GM19452 (cell line): ENCODE measurements at regions not wholly inside any gene's neighbourhood (a gene's known extent, or its start where the extent isn't known, plus 50 kb on each side); places are given as distances from the start of the nearest gene placed in this dataset.

ENCODE experiments used
- ATAC-seq: cut with Tn5 transposase; IDR thresholded peaks from one replicate; pipeline ENCODE4 v1.9.1; 2021; ENCODE audit not compliant: unreplicated experiment

GRCh38 chr18:25651553-25651952 lies 299.6 kb upstream of the ZNF521 start:
- ATAC-seq, result no peak

- no peak for ATAC-seq
Observed at GRCh38 chr18:25650201-25650941, 298.4 kb upstream of the ZNF521 start.

- ATAC-seq, result no peak
Observed at GRCh38 chr18:25648716-25649260, 296.8 kb upstream of the ZNF521 start.

DNA sequence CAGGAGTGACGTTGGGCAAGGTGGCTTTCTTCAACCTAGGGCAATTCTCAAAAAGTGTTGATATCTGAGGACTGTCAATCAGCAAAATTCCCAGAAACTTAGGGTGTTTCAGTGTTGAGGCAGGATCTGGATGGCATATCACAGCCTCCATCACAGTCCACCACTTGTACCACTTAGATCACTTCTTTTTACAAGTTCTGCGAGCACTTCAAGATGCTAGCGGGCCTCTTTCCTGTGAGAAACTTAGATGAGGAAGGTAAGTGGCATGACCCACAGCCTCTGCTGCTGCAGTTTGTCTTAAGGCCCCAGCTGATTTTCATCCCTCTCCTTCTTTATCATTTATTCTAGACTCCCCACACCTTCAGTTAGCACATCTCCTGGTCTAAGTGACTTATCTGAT lies 295.4 kb upstream of the ZNF521 start:
- ATAC-seq, result no peak

GRCh38 chr18:25646971-25647370 lies 295.0 kb upstream of the ZNF521 start:
- no peak for ATAC-seq

- no peak for ATAC-seq
Observed at GRCh38 chr18:25639596-25639995, 287.6 kb upstream of the ZNF521 start.

- no peak for ATAC-seq
Observed at GRCh38 chr18:25633563-25633962, 281.6 kb upstream of the ZNF521 start.

- ATAC-seq, result no peak
Observed at GRCh38 chr18:25630682-25631081, 278.7 kb upstream of the ZNF521 start.

- ATAC-seq, result no peak
Observed at GRCh38 chr18:25621682-25622081, 269.7 kb upstream of the ZNF521 start.

DNA sequence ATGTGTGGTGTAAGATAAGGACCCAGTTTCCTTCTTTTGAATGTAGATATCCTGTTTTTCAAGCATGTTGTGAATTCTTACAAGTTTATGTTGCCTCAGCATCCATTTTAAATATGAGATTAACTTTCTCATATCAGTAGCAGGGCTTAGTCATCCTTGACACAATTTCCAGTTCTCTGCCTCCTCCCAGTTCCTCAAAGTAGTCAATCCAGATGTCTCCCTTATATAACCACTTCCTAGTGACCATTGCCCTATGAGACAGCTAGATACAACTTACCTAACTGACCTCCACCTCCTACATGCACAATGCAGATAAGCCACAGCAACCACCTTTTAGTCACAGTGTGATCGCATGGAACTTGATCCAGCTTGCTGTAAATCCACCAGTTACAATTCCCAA lies 269.2 kb upstream of the ZNF521 start:
- no peak for ATAC-seq

DNA sequence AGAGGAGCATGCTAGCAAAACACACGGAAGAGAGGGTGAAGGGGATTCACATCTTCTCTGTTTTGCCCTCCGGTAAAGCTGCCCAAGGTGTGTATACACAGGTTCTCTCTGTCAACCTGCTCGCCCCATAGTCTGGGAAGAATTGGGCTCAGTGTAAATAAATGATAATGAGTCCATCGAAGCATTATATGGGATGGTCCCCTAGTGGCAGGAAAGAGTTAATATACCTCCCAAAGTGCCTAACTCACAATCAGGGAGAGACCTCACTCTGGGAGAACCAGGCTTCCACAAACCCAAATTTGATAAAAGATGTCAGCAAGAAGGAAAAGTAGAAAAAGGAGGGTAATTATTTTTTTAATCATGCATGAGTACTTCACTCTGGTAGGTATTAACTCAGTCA lies 262.2 kb upstream of the ZNF521 start:
- ATAC-seq, result no peak

DNA sequence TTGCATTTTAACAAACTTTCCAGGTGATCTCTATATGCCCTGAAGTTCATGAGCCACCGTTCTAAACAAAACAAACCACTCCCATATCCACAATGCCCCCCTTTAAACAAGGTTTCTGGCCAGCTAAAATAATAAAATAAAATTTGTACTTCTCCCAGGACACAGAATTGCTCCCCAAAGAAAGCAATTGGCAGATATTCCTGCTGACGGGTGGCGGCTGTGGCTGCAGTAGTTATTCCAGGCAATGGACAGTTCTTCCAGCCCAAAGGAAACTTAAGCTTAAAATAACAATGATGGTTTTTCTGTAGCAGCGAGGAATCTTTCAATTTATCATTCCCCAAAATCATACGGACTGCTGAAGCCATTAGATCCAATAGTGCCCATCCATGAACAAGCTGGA lies 260.5 kb upstream of the ZNF521 start:
- no peak for ATAC-seq

GRCh38 chr18:25608091-25608490 lies 256.1 kb upstream of the ZNF521 start:
- ATAC-seq, result no peak

- no peak for ATAC-seq
Observed at GRCh38 chr18:25604894-25605597, 253.1 kb upstream of the ZNF521 start.

DNA sequence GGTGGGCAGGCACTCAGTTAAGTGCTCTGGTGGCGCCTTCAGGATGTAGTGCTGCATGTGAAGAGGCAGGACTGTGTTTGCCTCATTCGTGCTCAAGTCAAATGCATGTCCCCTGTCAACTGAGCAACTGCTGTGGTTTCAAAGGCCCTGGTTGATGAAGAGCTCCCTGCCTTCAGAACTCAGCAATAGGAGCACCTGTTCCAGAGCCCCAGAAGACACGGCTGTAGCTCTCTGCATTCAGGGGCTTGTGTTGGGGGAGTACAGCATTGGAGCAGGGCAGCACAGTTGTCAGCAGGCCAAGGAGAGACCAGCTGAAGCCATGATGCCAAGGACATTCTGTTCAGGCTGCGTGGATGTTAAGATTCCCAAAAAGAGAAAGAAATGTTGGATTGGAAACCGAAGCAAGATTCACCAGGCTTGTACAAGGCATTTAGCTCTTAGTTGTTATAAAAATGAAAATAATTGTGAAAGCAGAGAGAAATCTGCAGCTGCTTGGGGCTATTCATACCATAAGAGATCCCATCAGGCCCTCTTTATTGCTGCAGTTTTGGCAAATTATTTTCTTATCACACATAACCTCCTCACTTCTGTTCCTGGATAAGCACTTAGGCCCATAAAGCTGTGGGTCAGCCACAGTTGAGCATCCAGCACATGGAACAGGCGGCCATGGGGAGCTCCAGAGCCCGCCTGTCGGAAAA lies 252.4 kb upstream of the ZNF521 start:
- no peak for ATAC-seq

GRCh38 chr18:25599443-25599842 lies 247.5 kb upstream of the ZNF521 start:
- no peak for ATAC-seq

GRCh38 chr18:25597476-25597875 lies 245.5 kb upstream of the ZNF521 start:
- no peak for ATAC-seq

- ATAC-seq, result no peak
Observed at GRCh38 chr18:25595274-25596060, 243.5 kb upstream of the ZNF521 start.

DNA sequence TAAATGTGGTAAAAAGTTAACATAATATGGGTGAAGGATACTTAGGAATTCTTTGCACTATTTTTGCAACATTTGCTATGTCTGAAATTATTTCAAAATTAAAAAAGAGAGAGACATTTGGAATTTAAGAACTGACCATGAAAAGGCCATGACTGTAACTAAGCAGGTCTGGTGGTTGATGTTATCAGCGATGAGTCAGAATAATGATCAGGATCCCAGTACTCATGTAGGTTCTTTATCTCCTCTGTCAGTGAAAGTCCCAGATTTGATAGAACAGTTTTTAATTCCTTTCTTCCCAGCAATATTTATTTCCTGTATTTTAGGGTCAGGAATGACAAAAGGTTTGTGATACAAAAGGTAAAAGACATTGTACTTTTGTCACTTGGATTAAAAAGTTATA lies 242.4 kb upstream of the ZNF521 start:
- no peak for ATAC-seq

DNA sequence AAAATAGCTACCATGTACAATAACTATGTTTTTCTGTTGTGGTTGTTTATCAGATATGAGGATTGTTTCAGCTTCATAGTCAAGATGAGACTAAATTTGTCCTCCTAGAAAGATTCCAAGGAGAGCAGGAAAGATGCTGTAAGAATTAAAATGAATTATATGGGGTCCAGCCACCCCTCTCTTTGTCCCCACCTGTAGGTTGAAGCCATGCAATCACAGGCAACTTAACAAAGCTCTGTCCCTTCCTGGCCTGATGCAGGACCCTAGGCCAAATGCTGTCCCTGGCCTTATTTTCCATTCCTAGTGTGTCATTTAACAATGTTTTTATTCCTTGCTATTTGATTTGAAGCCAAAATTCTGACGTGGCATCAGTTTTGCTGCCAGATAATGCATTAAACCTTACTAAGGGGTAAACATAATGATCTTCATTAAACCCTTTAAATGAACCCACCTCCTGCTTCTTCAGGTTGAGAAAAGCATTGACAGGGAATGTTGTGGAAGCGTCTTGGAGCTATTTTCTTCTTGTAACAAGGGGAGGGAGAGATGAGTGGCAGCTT lies 240.9 kb upstream of the ZNF521 start:
- ATAC-seq, result no peak

GRCh38 chr18:25590456-25590855 lies 238.5 kb upstream of the ZNF521 start:
- ATAC-seq, result no peak
